NCI-H1436 treated with DMSO at 0.1 percent for 48 hours (cell line): ENCODE measurements at regions not wholly inside any gene's neighbourhood (a gene's known extent, or its start where the extent isn't known, plus 50 kb on each side); places are given as distances from the start of the nearest gene placed in this dataset.

Source experiments
- DNase-seq: peaks from one replicate; lab custom pipeline; 2025; lab: John Stamatoyannopoulos, UW

DNA sequence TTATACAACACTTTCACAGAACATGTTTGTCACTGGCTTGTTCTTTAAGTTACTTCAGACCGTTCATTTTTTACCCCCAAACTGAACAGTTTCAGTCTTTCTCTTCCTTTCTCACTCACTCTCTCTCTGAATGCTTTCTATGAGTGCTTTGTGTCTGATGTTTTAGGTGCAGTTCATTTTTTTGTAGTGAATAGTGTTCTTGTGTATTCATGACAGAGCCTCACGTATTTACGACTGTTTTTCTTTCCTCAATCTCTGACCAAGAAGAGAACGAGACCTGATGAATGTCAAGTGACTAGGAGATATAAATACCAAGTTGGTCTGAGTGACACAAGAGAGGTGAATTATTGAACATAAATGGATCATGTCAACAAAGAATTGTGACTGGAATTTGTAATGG is 1525.0 kb upstream of the MIR17HG start:
- no peak for DNase-seq

DNA sequence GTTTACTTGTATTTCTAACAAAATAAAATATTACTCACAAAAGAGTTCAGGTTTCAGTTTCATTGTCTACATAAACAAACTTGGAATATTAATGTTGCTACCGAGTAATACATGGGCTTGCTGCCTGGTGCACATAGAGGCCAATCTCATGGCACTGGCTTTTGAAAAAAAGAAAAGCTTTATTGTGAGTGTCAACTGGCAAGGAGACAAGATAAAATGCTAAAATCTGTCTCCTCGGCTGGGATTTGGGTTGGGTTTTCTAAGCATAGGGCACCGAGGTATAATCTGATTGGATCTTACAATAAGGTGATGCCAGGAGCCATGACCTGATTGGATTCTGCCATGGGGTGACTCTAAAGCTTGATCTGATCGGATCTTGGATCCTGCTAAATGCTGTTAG is 1519.9 kb upstream of the MIR17HG start:
- DNase-seq = no peak

DNA sequence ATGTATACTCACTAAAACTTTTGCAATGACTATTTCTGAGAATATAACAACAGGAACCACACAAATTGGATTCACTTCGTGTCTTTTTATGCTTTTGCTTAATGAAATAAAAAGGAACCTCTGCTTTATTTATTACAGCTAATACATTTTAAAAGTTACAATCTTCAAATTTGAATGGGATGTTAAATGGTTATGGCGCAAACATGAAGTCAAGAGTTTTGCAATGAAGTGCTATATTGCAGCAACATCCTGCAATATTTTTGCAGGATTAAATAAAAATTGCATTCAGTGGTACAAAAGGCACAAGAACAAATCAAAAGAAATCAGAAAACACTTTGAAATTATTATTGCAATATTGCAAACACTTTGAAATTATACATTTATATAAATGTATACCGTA is 1519.0 kb upstream of the MIR17HG start:
- no peak for DNase-seq

DNA sequence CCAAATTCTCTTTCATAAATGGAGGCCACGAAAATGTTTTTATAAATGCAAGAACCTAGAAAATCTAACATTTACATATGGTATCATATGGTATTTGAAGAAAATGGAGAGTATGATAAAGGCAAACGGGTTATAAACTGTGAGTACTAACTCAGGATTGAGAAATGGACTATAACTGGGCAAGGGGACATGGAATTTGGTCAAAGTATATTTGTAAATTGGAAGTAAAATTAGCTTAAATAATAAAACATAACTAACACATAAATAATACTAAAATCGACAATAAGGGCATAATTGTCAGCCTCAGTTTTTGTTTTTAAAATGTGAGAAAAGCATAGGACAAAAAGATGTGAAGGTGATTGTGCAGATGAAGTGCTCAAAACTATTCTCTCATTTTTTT is 1516.3 kb upstream of the MIR17HG start:
- DNase-seq = no peak

DNA sequence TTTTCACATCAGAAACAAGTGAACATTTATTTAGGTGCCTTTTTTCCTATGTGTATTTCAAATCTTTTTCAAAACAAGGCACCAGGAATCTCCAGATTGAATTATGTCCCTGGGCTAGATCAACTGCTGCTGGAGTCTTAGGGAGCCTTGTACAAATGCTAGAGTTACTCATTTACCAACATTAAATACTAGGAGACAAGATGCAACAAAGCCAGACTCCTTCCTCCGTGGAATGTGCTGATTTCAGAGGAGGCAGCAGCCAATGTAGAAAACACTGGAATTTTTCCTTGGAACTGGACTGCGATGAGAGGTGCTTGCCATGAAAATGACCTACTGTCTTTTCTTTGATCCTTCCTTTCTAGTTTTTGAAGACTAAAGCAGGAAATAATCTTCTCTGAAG is 1514.7 kb upstream of the MIR17HG start:
- no peak for DNase-seq

DNA sequence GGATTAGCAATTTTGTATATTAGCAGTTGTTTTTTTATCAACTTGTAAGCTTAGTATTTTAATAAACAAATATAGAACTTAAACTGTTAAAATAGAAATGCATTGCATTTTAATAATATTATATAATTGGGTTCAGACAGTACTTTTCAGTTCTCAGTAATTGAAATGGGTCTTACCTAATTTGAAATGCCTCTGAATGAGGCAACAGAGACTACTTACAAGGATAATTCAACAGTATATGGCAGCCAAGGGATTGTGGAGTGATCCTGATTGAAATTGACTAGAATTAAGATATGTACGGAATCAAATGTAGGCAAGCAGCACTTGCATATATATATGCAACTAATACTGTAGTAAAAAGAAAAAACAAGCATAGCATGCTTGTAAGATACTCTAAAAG is 1503.9 kb upstream of the MIR17HG start:
- DNase-seq = no peak

DNA sequence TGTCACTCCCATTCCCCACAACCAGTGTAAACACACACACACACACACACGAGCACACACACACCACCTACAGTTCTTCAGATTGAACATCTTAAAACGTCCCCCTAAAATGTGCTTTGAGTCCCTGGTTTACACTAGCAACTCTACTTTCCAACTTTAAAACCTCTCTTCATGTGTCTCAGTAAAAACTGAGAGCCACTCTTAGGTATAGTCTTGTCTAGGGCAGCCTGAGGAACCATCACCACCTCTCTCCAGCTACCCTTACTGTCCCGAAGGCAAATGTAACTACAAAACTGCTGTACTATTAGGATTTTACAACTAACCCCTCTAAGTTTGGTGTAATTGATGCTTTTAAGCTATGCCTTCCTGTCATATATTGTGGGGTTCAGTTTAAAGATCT is 1501.6 kb upstream of the MIR17HG start:
- no peak for DNase-seq

DNA sequence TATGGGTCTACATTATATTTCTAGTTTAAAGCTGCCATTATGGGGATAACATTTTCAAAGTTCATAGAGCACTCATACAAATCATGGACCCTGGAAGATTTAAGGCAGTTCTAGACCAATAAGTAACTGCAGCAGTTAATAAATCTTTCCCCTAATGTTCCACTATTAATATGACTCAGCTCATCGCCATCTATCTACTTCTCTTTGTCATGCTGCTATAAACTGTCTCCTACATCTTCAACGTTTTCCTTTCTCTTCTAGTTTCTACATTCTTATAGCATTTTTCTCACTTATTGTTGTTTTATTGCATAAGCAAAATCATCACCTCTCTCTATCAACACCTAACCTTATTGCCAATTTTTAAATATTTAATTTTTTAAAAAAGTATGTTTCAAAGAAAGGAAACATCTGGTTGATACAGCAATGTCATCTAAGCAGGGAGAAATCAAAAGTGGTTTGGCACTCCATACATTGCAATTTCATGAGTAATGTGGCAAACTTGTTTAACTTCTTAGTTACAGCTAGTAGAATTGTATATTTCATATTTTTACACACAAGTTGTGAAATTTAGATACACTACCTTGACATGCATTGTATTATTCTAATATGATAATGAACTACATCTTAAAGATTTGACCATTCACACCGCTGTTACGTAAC is 1500.4 kb upstream of the MIR17HG start:
- no peak for DNase-seq

DNA sequence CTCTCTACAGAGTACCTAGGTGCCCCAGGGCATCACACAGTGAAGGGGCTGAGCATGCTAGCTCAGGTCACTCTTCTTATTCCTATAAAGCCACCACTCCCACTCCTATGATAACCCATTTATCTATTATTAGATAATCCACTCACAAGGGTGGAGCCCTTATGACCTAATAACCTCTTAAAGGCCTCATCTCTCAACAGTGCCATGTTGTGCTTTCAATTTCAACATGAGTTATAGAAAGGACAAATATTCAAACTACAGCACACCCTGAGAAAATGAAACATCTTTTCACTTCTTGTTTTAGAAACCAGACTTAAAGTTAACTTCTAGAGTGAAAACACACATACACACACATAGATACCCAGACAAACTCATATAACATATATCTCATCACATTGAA is 1494.9 kb upstream of the MIR17HG start:
- no peak for DNase-seq

DNA sequence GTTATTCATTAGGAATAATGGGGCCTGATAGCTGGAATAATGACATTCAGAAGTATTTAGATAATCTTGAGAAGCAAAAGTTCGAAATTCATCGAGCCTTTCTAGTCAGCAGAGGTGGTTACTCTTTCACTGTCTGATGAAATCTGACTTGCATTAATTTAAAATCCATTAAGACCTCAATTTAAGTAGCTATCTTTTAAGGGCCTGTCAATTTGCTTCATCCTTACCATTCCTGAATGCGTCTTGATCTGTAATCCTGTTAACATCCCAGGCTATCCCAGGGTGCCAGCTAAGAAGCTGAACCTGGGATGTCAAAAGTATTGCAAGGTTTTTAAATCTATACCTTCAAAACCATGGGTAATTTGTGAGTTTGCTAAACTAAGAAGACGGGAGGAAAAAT is 1491.0 kb upstream of the MIR17HG start:
- DNase-seq = no peak

DNA sequence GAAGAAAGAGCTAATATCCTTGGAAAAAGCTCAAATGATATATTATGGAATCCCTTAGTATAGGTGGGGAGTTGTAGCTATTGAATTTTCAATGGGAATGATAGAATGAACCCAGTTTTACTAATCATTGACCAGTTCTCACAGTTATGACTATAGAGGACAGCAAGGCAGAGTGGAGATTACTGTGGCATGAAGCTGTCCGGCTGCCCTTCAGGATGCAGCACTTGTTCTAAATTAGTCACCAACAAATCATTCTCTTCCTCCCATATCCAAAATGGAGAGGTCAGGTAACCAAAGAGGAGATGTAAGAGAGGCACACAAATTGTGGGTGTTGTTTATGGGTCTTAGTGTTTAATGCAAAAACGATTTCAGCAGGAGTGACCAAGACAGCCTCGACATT is 1490.0 kb upstream of the MIR17HG start:
- no peak for DNase-seq

DNA sequence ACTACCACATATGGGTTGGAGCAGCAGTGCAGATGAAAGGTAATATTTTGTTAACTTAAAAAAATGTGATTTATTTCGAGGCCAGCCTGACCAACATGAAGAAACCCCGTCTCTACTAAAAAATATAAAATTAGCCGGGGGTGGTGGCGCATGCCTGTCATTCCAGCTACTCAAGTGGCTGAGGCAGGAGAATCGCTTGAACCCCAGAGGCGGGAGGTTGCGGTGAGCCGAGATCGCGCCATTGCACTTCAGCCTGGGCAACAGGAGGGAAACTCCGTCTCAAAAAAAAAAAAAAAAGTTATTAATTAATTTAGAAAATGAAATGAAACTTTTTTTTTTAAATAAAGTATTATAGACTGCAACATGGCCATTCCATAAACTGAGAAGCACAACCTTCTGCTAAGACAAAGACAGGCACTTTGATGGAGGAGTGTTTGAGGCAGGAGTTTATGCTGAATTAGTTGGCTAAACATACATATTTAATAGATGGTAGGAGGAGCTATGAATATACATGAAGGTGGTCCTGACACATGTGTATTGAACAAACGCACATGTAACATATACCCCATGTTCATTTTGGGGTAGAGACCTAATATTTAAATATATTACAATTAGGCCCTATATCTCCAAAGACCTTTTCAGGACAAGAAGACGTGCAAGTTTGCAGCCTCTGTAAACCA is 1485.3 kb upstream of the MIR17HG start:
- DNase-seq = no peak

DNA sequence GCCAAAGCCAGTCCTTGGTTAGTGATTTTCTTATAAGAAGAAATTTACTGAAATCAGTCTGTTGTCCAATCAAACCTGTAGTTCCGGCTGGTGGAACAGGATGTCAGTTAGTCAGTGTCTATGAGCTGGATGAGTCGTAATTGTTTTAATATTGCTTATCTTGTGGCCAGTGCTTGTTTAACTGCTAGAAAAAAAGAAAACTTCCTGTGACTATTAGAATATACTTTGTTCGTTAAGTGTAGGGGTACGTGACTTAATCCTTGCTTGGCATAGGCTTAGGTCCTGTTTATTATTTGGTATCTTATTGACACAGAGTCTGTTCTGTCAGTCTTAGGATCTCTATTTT is 1484.8 kb upstream of the MIR17HG start:
- DNase-seq = no peak

DNA sequence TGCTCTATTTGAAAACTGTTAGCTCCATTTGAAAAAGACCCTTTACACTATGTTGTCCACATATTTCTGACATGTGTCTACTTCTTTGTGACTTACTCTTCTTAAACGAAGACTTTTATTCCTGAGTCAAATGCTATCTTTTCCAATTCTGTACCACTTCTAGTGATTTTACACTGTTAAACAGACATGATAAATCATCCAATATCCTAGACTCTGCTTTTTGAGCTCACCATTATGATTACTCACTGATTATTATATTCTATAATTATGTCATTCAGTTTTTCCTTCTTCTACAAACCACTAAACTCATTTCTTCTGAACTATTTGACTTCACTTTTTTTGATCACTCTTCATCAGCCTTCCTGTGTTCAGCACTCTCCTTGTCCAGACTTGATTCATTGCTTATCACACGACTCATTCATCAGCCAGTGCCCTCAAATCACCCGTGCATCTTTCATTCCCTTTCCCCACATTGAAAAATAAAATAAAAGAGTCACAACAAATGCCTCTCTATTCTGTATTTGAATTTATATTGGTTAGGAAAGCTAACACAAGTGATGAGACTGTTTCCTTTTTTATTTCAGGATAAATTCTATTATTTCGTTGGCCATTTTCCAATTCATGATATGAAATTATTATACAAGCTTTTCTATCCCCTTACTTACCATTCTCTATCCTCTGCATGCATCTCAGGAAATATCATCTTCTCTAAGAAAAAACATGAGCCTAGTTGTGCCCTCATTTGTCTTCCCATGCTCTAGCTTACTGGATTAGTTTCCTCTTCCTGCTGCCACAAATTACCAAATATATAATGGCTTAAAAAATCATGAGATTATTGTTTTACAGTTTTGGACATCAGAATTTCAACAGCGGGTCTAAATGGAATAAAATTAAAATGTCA is 1482.1 kb upstream of the MIR17HG start:
- DNase-seq = no peak

DNA sequence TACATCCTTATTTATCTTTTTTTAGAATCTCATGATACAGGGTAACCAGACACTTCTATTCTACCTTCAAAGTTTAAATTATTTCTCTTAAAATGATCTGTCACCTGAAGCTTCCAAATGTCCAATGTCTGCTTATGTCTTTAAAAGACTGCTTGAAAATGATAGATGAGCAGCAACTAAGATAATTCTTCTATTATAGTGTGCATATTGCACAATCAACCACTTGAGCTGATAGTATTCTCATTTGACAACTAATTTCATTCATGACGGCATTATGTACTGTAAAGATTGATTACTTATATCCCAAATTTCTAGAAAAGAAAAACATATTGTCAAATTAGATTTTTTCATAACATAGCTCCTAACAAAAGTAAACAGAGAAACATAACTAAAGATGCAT is 1478.2 kb upstream of the MIR17HG start:
- DNase-seq = no peak

DNA sequence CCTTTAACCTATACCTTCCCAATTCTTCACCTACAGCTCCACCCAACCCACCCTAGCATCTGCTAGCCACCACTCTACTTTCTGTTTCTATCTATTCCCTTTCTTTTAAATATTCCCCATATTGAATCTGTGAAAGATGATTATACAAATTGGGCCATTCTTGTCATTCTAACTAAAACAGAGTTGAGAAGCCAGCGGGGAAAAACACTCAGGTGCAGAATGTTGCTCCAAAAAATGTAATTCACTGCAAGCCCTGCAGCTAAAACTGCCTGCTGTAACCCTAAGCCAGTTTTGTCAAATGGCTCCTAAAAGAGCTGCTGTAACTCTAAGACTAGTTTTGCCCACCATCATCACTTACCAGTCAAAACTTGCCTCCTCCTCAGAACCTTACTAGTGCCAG is 1468.6 kb upstream of the MIR17HG start:
- no peak for DNase-seq

DNA sequence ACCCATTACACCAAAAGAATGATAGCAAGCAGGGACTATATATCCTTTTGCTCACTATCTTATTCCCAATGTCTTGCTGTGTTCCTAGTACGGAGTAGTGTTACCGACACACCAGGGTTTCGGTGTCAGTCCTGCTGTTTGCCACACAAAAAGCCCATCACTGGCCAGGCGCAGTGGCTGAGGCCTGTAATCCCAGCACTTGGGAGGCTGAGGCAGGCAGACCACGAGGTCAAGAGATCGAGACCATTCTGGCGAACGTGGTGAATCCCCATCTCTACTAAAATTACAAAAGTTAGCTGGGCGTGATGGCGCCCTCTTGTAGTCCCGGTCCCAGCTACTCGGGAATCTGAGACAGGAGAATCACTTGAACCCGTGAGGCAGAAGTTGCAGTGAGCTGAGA is 1467.3 kb upstream of the MIR17HG start:
- no peak for DNase-seq

DNA sequence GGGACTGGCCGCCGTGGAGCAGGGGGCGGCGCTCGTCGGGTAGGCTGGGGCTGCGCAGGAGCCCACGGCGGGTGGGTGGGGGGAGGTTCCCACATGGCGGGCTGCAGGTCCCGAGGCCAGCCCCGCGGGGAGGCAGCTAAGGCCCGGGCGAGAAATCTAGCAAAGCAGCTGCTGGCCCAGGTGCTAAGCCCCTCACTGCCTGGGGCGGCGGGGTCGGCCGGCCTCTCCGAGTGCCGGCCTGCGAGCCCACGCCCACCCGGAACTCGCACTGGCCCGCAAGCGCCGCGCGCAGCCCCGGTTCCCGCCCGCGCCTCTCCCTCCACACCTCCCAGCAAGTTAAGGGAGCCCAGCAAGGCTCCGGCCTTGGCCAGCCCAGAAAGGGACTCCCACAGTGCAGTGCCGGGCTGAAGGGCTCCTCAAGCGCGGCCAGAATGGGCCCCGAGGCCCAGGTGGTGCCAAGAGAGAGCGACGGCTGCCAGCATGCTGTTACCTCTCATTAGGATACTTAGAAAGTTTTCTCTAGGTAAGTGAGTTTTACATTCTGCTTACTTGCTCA is 1463.5 kb upstream of the MIR17HG start:
- no peak for DNase-seq

DNA sequence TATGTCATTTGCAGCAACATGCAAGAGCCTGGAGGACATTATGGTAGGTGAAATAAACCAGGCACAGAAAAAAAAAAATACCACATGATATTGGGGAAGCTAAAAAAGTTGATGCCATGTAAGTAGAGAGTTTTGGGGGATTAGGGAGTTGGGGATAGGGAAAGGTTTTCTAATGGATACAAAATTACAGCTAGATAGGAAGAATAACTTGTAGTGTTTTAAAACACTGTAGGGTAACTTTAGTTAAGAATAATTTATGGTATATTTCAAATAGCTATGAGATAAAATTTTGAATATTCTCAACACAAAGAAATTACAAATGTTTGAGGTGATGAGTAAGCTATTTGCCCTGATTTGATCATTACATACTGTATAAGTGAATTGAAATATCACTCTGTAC is 1456.7 kb upstream of the MIR17HG start:
- no peak for DNase-seq

DNA sequence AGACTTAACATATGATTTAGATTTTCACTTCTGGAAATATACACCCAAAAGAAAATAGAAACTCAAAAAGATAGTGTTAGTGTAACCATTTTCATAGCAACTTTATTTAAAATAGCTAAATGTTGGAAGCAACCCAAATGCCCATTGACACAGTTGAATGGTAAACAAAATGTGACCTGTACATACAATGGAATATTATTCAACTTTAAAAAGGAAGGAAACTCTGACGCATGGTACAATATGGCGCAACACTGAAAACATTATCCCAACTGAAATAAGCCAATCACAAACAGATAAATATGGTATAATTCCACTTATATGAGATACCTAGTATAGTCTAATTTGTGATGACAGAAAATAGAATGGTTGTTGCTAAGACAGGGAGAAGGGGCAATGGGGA is 1456.1 kb upstream of the MIR17HG start:
- no peak for DNase-seq

DNA sequence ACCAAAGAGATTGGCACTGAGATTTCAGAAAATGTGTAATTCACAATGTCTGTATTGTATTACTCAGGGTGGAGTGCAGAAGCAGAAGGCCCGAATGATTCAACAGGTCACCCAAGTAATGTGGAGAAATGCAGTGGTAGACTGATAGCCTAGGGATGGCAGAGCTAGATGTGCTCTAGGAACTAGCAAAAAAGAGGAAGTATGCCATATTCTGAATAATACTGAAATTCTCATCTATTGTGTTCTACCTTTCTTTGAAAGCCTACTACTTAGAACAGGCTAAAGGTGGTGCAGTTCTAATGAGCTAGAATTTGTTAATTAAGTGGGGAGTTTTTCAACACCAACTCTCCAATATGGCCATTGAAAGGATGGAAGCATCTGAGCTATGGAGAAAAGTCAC is 1449.8 kb upstream of the MIR17HG start:
- DNase-seq = no peak

DNA sequence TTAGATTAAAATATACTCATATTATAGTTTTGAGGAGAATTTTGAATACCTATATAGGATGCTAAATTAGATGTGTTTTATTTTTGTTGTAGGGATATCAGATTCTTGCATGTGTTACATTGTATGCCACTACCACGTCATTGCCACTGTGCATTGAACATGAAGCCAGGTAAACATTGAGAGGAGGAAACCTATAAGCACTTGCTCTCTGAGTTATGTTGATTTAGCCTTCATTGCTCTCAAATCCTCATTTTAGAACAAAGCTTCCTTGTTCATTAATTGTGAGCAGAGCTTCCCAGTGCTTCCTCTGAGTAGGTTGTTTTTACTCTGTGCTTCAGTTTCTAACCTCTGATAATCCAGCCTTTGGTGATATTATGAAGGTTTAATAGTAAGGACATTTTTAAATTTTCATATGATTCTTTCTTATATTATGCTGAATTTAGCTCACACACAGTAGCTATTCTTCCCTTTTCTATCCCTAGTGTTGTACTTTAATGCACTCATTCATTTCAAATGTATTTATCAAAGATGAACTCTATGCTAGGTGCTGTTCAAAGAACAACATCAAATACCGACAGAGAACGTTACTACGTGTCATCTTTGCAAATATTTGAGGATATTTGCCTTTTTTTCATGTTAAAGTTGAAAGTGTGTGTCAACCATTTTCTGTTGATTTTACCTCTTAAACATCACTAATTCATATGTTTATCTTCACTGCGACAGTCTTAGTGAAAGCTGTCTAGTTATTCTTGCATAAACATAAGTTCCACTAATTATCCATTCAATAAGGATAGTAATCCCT is 1448.0 kb upstream of the MIR17HG start:
- no peak for DNase-seq
